ENCODE measurements at regions not wholly inside any gene's neighbourhood (a gene's known extent, or its start where the extent isn't known, plus 50 kb on each side); places are given as distances from the start of the nearest gene placed in this dataset.

- Histone ChIP-seq H3K4me3 (no peak overlapping the region), H3K27ac (no peak overlapping the region)
Observed at GRCh38 chr14:84543859-84544258, 986.1 kb upstream of the FLRT2 start.

DNA sequence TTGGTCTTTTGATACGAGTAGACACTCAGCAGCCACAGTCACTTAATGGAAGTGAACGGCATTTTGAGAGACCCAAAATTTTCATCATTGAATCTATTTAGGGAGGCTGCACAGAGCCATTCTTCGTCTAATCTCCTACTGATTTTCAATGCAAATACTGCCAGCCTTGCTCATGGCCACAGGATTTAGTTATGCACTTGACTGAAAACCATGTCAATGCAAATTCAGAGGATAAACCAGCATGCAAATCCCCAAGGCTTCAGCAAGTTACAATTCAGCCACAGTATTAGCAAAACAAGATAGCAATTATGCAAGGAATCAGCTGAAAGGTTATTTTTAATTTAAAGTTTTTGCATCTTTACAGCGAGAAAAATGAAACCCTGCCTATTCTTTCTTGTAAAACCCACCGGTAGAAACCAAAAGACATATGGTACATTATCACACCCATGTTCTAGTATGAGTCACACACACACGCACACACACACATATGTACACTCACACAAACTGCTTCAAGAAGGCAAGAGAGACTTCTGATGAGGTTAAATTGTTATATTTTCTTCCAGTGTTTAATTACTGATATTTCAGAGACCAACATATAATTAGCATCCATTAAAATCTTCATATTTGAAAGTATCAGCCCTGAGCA, 985.3 kb upstream of the FLRT2 start:
- no peak overlapping the region for H3K27ac ChIP-seq
- no peak overlapping the region for H3K4me3 ChIP-seq

DNA sequence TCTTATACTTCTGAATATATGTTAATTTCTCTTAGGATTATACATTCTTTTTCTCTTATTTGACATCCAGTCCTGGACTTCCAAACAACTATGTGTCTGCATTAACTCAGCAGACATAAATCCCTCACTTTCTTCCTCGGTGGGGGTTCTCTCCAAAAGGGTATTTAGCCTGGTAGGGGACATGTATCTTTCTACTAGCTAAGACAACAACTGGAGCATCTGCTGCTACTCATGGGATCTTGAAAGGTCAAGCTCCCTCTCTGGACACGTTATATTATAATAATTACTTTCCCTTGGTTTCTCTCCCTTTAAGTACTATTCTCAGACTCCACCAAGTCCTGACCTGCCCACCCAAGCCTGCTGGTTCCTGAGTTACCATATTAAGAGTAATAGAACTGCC, 983.7 kb upstream of the FLRT2 start:
- Histone ChIP-seq H3K4me3 (no peak overlapping the region), H3K27ac (no peak overlapping the region)

- Histone ChIP-seq H3K27ac (no peak overlapping the region), H3K4me3 (no peak overlapping the region)
Observed at GRCh38 chr14:84554136-84554535, 975.8 kb upstream of the FLRT2 start.

- H3K4me3 ChIP-seq = no peak overlapping the region
Observed at GRCh38 chr14:84555493-84555892, 974.5 kb upstream of the FLRT2 start.

GRCh38 chr14:84566109-84566508, 963.8 kb upstream of the FLRT2 start:
- no peak overlapping the region for H3K27ac ChIP-seq
- no peak overlapping the region for H3K4me3 ChIP-seq

More at GRCh38 chr14:84555493-84555892, 974.5 kb upstream of the FLRT2 start:
- no peak overlapping the region for H3K27ac ChIP-seq

DNA sequence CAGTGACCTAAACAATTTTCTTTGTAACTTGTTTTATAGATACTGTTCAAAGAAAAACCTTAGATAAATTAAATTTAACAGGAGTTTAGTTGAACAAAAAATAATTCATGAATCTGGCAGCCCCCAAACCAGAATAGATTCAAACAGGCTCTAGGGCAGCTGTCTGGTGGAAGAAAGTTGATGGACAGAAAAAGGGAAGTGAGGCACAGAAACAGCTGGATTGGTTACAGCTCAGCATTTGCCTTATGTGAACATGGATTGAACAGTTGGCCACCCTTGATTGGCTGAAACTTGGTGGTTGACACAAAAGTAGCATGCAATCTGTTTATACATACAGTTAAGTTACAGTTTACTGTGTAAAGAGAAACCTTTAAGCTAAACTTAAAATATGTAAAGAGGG, 954.3 kb upstream of the FLRT2 start:
- no peak overlapping the region for H3K27ac ChIP-seq
- H3K4me3 ChIP-seq = no peak overlapping the region

DNA sequence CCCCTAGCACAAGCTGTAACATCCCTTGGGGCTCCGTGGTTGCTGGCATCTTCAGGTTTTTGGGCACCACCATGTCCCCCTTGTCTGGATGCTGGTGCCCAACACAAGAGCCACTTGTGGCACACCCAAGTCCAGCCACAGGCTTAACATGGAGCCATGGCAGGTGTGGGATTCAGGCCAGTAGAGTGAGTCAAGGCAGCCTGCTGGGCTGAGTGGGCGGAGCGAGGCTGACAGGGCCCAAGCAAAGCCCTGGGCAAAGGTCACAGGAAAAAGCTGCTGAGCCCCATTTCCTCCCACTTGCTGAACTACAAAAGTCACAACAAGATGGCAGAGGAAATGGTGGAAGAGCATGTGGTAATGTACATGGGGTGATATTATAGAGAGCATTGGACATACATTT, 950.7 kb upstream of the FLRT2 start:
- H3K27ac ChIP-seq = no peak overlapping the region
- H3K4me3 ChIP-seq = no peak overlapping the region

DNA sequence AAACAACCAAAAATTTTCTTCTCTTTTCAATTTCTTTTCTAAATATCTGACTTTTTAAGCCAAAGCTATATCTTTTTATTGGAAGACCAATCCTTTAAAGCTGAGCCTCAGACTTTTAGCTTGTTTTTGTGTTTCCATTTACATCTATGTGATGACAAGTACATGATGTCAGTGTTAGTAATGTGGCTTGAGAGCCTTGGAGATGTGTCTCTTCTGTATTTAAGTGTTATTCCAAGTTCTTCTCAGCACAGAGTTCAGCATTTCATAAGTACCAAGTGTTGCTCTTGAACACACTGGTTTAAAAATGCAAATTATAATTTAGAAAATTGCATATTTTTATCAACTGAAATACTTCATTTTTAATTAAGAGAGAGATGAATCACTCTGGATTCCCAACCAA, 948.9 kb upstream of the FLRT2 start:
- no peak overlapping the region for H3K27ac ChIP-seq
- H3K4me3 ChIP-seq = no peak overlapping the region

DNA sequence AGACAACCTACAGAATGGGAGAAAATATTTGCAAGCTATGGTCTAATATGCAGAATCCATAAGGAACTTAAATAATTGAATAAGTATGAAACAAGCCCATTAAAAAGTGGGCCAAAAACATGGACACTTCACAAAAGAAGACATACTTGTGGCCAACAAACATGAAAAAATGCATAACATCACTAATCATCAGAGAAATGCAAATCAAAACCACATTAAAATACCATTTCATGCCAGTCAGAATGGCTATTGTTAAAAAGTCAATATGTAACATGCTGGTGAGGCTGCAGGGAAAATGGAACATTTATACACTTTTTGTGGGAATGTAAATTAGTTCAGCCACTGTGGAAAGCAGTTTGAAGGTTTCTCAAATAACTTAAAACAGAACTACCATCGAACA, 945.4 kb upstream of the FLRT2 start:
- H3K4me3 ChIP-seq = no peak overlapping the region

GRCh38 chr14:84591827-84592445, 938.0 kb upstream of the FLRT2 start:
- H3K4me3 ChIP-seq = no peak overlapping the region
- H3K27ac ChIP-seq = no peak overlapping the region

More for the DNA sequence above, 945.4 kb upstream of the FLRT2 start:
- no peak overlapping the region for H3K27ac ChIP-seq

GRCh38 chr14:84592770-84593169, 937.2 kb upstream of the FLRT2 start:
- H3K4me3 ChIP-seq = no peak overlapping the region
- H3K27ac ChIP-seq = no peak overlapping the region

DNA sequence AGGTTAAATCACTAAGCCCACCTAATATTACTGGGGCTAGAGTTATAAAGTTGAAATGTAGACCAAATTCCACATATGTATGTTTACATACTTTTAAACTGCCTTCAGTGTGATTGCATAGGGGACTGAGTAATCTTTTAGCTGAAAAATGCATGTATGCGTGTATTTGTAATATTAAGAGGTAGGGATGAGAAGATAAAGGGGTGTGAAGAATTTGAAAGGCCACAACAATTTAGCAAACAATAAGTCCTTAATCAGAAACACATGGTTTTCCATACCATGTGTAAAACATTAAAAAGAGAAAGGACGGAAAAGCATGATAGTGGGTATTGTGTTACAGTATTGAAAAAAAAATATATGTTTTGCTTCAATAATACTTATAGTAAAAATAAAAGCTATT, 919.9 kb upstream of the FLRT2 start:
- Histone ChIP-seq H3K27ac (no peak overlapping the region), H3K4me3 (no peak overlapping the region)

GRCh38 chr14:84622357-84622756, 907.6 kb upstream of the FLRT2 start:
- Histone ChIP-seq H3K4me3 (no peak overlapping the region), H3K27ac (no peak overlapping the region)

DNA sequence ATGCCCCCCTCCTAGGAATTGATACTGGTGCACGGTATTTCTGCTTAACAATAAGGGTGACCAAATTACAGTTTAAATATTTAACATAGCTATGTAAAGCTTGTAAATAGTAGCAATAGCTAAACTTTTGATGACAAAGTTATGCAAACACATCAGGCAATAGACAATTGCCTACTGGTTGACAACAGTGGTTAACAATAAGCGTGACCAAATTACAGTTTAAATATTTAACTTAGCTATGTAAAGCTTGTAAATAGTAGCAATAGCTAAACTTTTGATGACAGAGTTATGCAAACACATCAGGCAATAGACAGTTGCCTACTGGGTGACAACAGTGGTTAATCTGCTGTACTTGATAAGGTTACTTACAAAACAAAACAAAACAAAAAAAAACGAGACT, 886.5 kb upstream of the FLRT2 start:
- Histone ChIP-seq H3K27ac (no peak overlapping the region), H3K4me3 (no peak overlapping the region)

- Histone ChIP-seq H3K4me3 (no peak overlapping the region), H3K27ac (no peak overlapping the region)
Observed at GRCh38 chr14:84646786-84647500, 883.0 kb upstream of the FLRT2 start.

DNA sequence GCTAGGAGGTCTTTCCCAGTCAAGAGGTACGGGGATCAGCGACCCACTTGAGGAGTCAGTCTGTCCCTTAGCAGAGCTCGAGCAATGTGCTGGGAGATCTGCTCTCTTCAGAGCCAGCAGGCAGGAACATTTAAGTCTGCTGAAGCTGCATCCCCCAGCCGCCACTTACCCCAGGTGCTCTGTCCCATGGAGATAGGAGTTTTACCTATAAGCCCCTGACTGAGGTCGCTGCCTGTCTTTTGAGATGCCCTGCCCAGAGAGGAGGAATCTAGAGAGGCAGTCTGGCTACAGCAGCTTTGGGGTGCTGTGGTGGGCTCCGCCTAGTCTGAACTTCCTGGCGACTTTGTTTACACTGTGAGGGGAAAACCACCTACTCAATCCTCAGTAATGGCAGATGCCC, 874.9 kb upstream of the FLRT2 start:
- H3K27ac ChIP-seq = no peak overlapping the region
- H3K4me3 ChIP-seq = no peak overlapping the region

DNA sequence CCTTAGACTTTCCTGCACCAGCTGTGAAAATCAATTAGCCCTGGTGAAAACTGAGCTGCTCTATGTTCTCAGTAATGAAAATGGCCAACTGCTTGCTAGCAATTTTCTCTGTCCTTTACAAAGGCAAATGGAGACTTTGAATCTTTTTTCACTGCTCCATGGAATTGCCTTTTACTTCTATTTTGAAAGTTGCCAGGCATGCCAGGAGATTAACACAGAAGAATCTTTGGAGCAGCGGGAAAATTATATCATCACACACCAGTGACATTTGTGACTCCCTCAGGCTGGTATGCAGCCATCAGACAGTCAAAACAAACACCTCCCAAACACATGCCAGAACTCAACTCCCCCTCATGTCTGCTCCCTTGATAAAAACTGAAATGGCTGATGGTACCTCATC, 872.0 kb upstream of the FLRT2 start:
- no peak overlapping the region for H3K4me3 ChIP-seq
- no peak overlapping the region for H3K27ac ChIP-seq

DNA sequence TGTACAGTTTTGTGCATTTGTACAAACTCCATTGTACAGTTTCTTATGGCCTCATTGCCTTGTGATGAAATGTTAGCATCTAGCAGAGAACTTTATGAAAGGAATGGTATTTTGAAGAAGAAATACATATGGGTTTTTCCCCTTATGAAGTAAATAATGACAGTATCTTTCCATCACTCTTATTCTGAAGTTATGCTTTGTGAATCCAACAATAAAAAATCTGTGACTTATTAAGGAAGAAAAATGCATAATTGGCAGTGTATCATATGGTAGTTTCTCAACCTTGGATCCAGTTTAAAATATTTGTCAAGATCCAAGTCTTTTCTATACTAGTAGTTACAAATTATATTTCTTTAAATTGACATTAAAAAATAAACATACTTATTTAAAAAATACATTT, 859.1 kb upstream of the FLRT2 start:
- H3K4me3 ChIP-seq = no peak overlapping the region
- no peak overlapping the region for H3K27ac ChIP-seq

GRCh38 chr14:84671776-84672175, 858.2 kb upstream of the FLRT2 start:
- H3K27ac ChIP-seq = no peak overlapping the region
- H3K4me3 ChIP-seq = no peak overlapping the region

- Histone ChIP-seq H3K4me3 (no peak overlapping the region), H3K27ac (no peak overlapping the region)
Observed at GRCh38 chr14:84674636-84675035, 855.3 kb upstream of the FLRT2 start.
